ENCODE measurements at regions not wholly inside any gene's neighbourhood (a gene's known extent, or its start where the extent isn't known, plus 50 kb on each side); places are given as distances from the start of the nearest gene placed in this dataset.

DNA sequence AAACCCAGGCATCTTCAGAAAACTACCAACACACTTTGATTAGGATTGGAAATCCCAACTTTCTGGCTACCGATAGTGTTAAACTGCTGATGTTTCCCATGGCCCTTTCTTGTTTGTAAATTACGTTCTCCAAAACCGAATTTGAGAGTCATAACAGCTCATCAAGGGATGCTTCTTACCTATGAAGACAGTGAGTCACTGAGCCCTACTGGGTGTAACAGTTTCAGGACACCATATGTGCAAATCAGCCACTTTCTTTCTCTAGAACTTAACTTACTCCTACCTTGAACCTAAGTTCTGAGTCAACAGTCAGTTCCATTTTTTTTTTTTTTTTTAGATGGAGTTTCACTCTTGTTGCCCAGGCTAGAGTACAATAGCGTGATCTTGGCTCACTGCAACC lies 410.1 kb upstream of the TSHZ3 start:
- H3K36me3 ChIP-seq (replicated peaks in 1 of 2; ENCODE audit: control insufficient read depth in 1 of 2, insufficient read depth in 2 of 2, low read length in 1 of 2) = no peaks in the 10 kb centered on the region
- H3K4me3 ChIP-seq (ENCODE audit: low read depth in 2 of 2, low read length in 1 of 2) = no peak overlapping the region
- no peak overlapping the region for H3K9ac ChIP-seq
- no peaks in the 10 kb centered on the region for H4K20me1 ChIP-seq (ENCODE audit: insufficient read depth)
- no peaks in the 10 kb centered on the region for H3K9me2 ChIP-seq
- no peak for DNase-seq
- CTCF ChIA-PET = interaction anchor here (1.3 kb wide), 1 partner anchor 465 kb away, joined by 3 read pairs; no protein-coding TSS in a partner anchor
- WGBS (ENCODE audit: low lambda C conversion rate) = 40% methylated on average over 4 of the region's 4 CpGs
- H3K27me3 ChIP-seq (ENCODE audit: insufficient read depth) = no peaks in the 10 kb centered on the region
- H3K4me2 ChIP-seq = no peak overlapping the region
- H3K4me1 ChIP-seq (ENCODE audit: control insufficient read depth in 1 of 2, insufficient read depth in 2 of 2, low read depth in 1 of 2, low read length in 1 of 2) = no peaks in the 10 kb centered on the region
- no peak overlapping the region for H2AFZ ChIP-seq (ENCODE audit: low read depth)
- H3K9me3 ChIP-seq = no peaks in the 10 kb centered on the region
- POLR2A ChIA-PET = no interaction called here
- no peak overlapping the region for H3K27ac ChIP-seq (ENCODE audit: low read depth in 2 of 2, low read length in 1 of 2)
- no peaks in the 10 kb centered on the region for H3F3A ChIP-seq (replicated peaks; ENCODE audit: insufficient read depth)
- TF ChIP-seq, protein P1, sequence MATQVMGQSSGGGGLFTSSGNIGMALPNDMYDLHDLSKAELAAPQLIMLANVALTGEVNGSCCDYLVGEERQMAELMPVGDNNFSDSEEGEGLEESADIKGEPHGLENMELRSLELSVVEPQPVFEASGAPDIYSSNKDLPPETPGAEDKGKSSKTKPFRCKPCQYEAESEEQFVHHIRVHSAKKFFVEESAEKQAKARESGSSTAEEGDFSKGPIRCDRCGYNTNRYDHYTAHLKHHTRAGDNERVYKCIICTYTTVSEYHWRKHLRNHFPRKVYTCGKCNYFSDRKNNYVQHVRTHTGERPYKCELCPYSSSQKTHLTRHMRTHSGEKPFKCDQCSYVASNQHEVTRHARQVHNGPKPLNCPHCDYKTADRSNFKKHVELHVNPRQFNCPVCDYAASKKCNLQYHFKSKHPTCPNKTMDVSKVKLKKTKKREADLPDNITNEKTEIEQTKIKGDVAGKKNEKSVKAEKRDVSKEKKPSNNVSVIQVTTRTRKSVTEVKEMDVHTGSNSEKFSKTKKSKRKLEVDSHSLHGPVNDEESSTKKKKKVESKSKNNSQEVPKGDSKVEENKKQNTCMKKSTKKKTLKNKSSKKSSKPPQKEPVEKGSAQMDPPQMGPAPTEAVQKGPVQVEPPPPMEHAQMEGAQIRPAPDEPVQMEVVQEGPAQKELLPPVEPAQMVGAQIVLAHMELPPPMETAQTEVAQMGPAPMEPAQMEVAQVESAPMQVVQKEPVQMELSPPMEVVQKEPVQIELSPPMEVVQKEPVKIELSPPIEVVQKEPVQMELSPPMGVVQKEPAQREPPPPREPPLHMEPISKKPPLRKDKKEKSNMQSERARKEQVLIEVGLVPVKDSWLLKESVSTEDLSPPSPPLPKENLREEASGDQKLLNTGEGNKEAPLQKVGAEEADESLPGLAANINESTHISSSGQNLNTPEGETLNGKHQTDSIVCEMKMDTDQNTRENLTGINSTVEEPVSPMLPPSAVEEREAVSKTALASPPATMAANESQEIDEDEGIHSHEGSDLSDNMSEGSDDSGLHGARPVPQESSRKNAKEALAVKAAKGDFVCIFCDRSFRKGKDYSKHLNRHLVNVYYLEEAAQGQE (IDR thresholded peaks at IDR 0.05; ENCODE audit: low read depth, low read length) = no peak
- TF ChIP-seq IRF3 (IDR thresholded peaks at IDR 0.05; ENCODE audit: low read depth, low read length) (no peak), RFX5 (IDR thresholded peaks at IDR 0.05; ENCODE audit: low read length) (no peak), FOSL2 (IDR thresholded peaks at IDR 0.05; ENCODE audit: borderline replicate concordance, low read depth) (no peak), TEAD4 (IDR thresholded peaks at IDR 0.05; ENCODE audit: borderline replicate concordance, insufficient read depth) (no peak), RAD21 (IDR thresholded peaks at IDR 0.05; ENCODE audit: low read length) (no peak), ELF1 (IDR thresholded peaks at IDR 0.05) (no peak), USF1 (IDR thresholded peaks at IDR 0.05; ENCODE audit: borderline replicate concordance, low read depth) (no peak), FOXM1 (IDR thresholded peaks at IDR 0.05; ENCODE audit: low read depth) (no peak), TAF1 (IDR thresholded peaks at IDR 0.05; ENCODE audit: borderline replicate concordance, low read depth, low read length) (no peak), NFIC (IDR thresholded peaks at IDR 0.05; ENCODE audit: borderline replicate concordance) (no peak), CHD2 (IDR thresholded peaks at IDR 0.05; ENCODE audit: low read length, partially characterized antibody) (no peak), GATA2 (CRISPR knock-in tag; IDR thresholded peaks at IDR 0.05) (no peak), TCF12 (IDR thresholded peaks at IDR 0.05) (no peak), RXRA (IDR thresholded peaks at IDR 0.05; ENCODE audit: borderline replicate concordance, low read depth) (no peak), CTCF (IDR thresholded peaks at IDR 0.05) (no peak), MAX (IDR thresholded peaks at IDR 0.05; ENCODE audit: low read depth) (no peak), NRF1 (IDR thresholded peaks at IDR 0.05; ENCODE audit: low read depth, low read length) (no peak), POLR2AphosphoS5 (IDR thresholded peaks at IDR 0.05; ENCODE audit: low read depth, low read length) (no peak)
- TF ChIP-seq, protein P2, sequence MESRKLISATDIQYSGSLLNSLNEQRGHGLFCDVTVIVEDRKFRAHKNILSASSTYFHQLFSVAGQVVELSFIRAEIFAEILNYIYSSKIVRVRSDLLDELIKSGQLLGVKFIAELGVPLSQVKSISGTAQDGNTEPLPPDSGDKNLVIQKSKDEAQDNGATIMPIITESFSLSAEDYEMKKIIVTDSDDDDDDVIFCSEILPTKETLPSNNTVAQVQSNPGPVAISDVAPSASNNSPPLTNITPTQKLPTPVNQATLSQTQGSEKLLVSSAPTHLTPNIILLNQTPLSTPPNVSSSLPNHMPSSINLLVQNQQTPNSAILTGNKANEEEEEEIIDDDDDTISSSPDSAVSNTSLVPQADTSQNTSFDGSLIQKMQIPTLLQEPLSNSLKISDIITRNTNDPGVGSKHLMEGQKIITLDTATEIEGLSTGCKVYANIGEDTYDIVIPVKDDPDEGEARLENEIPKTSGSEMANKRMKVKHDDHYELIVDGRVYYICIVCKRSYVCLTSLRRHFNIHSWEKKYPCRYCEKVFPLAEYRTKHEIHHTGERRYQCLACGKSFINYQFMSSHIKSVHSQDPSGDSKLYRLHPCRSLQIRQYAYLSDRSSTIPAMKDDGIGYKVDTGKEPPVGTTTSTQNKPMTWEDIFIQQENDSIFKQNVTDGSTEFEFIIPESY (IDR thresholded peaks at IDR 0.05; ENCODE audit: borderline replicate concordance, low read depth) = no peak
- H3K79me2 ChIP-seq (ENCODE audit: insufficient read depth) = no peaks in the 10 kb centered on the region

Data from SK-N-SH (cell line).